ENCODE measurements at regions not wholly inside any gene's neighbourhood (a gene's known extent, or its start where the extent isn't known, plus 50 kb on each side); places are given as distances from the start of the nearest gene placed in this dataset.

- in situ Hi-C loops (cut with MboI; ENCODE audit: low sequenced_read_pairs in 4 of 4), result no loop called here
- no peaks in the 10 kb centered on the region for H3K27me3 ChIP-seq
- ATAC-seq (no peak), DNase-seq (no peak)
- intact Hi-C loops (cut with DNase I; ENCODE audit: low total_unique reads), result no loop called here
- H3K36me3 ChIP-seq, result no peaks in the 10 kb centered on the region
- no peak overlapping the region for H3K4me3 ChIP-seq
- TF ChIP-seq CTCF (IDR thresholded peaks at IDR 0.05 in 4 of 5, conservative IDR thresholded peaks at IDR 0.05 in 1 of 5), result no peak
- TF ChIP-seq POLR2A (IDR thresholded peaks at IDR 0.05), result no peak
- no peaks in the 10 kb centered on the region for H3K4me1 ChIP-seq
- no peaks in the 10 kb centered on the region for H3K9me3 ChIP-seq
- no peak overlapping the region for H3K27ac ChIP-seq
Observed at GRCh38 chr2:153299809-153300208, 178.8 kb downstream of the RPRM start.

GRCh38 chr2:153299217-153299616 is 179.3 kb downstream of the RPRM start:
- Histone ChIP-seq H3K36me3 (no peaks in the 10 kb centered on the region), H3K4me3 (no peak overlapping the region), H3K27me3 (no peaks in the 10 kb centered on the region), H3K9me3 (no peaks in the 10 kb centered on the region), H3K27ac (no peak overlapping the region), H3K4me1 (no peaks in the 10 kb centered on the region)
- in situ Hi-C loops (cut with MboI; ENCODE audit: low sequenced_read_pairs in 4 of 4), result no loop called here
- intact Hi-C loops (cut with DNase I; ENCODE audit: low total_unique reads), result no loop called here
- DNase-seq (no peak), ATAC-seq (no peak)
- no peak for TF ChIP-seq POLR2A (IDR thresholded peaks at IDR 0.05)
- TF ChIP-seq CTCF (IDR thresholded peaks at IDR 0.05 in 4 of 5, conservative IDR thresholded peaks at IDR 0.05 in 1 of 5), result no peak

- TF ChIP-seq POLR2A (IDR thresholded peaks at IDR 0.05) (no peak), CTCF (IDR thresholded peaks at IDR 0.05 in 4 of 5, conservative IDR thresholded peaks at IDR 0.05 in 1 of 5) (no peak)
- intact Hi-C loops (cut with DNase I; ENCODE audit: low total_unique reads), result no loop called here
- no peaks in the 10 kb centered on the region for H3K9me3 ChIP-seq
- DNase-seq (no peak), ATAC-seq (no peak)
- H3K4me1 ChIP-seq, result no peaks in the 10 kb centered on the region
- in situ Hi-C loops (cut with MboI; ENCODE audit: low sequenced_read_pairs in 4 of 4), result no loop called here
- no peaks in the 10 kb centered on the region for H3K27me3 ChIP-seq
- no peak overlapping the region for H3K4me3 ChIP-seq
- H3K27ac ChIP-seq, result no peak overlapping the region
- H3K36me3 ChIP-seq, result no peaks in the 10 kb centered on the region
Observed at GRCh38 chr2:153294199-153294786, 184.3 kb downstream of the RPRM start.

- Histone ChIP-seq H3K4me1 (no peaks in the 10 kb centered on the region), H3K27me3 (no peaks in the 10 kb centered on the region), H3K9me3 (no peaks in the 10 kb centered on the region), H3K27ac (no peak overlapping the region), H3K4me3 (no peak overlapping the region), H3K36me3 (no peaks in the 10 kb centered on the region)
- no peak for DNase-seq
- in situ Hi-C loops (cut with MboI; ENCODE audit: low sequenced_read_pairs in 4 of 4) (no loop called here), intact Hi-C loops (cut with DNase I; ENCODE audit: low total_unique reads) (no loop called here)
- TF ChIP-seq CTCF (IDR thresholded peaks at IDR 0.05 in 4 of 5, conservative IDR thresholded peaks at IDR 0.05 in 1 of 5), result no peak
- no peak for TF ChIP-seq POLR2A (IDR thresholded peaks at IDR 0.05)
- no peak for ATAC-seq
Observed at GRCh38 chr2:153291718-153292117, 186.8 kb downstream of the RPRM start.
